ENCODE measurements at regions not wholly inside any gene's neighbourhood (a gene's known extent, or its start where the extent isn't known, plus 50 kb on each side); places are given as distances from the start of the nearest gene placed in this dataset.
A peak's percentile ranks its signal among the peaks of the same experiment; 100 is the strongest.

- no peak overlapping the region for H3K27ac ChIP-seq
- H3K4me1 ChIP-seq = no peaks in the 10 kb centered on the region
- DNase-seq = no peak
- no peak overlapping the region for H3K4me3 ChIP-seq
- no peak for ATAC-seq
- TF ChIP-seq CTCF (IDR thresholded peaks at IDR 0.05) = no peak
- H3K9me3 ChIP-seq = no peaks in the 10 kb centered on the region
- no peaks in the 10 kb centered on the region for H3K27me3 ChIP-seq (ENCODE audit: insufficient read depth in 3 of 3, low read length in 2 of 3)
- no peaks in the 10 kb centered on the region for H3K36me3 ChIP-seq (ENCODE audit: insufficient read depth in 1 of 2, low read depth in 1 of 2)
- 85 to 86% (median 86%) methylated on average over 6 of the region's 6 CpGs for WGBS, 3 donors
- intact Hi-C loops (cut with DNase I) = no loop called here
These were observed 211.3 kb downstream of the GPD2 start for GRCh38 chr2:156647377-156648010.

- Histone ChIP-seq H3K4me3 (no peak overlapping the region), H3K27ac (no peak overlapping the region), H3K4me1 (no peaks in the 10 kb centered on the region), H3K36me3 (ENCODE audit: insufficient read depth in 1 of 2, low read depth in 1 of 2) (no peaks in the 10 kb centered on the region), H3K9me3 (no peaks in the 10 kb centered on the region), H3K27me3 (ENCODE audit: insufficient read depth in 3 of 3, low read length in 2 of 3) (no peaks in the 10 kb centered on the region)
- intact Hi-C loops (cut with DNase I) = no loop called here
- ATAC-seq (no peak), DNase-seq (no peak)
- TF ChIP-seq CTCF (IDR thresholded peaks at IDR 0.05) = no peak
These were observed 212.3 kb downstream of the GPD2 start for GRCh38 chr2:156648522-156648921.

GRCh38 chr2:156649596-156649995, 213.4 kb downstream of the GPD2 start:
- Histone ChIP-seq H3K4me1 (no peaks in the 10 kb centered on the region), H3K9me3 (no peaks in the 10 kb centered on the region), H3K4me3 (no peak overlapping the region), H3K27me3 (ENCODE audit: insufficient read depth in 3 of 3, low read length in 2 of 3) (no peaks in the 10 kb centered on the region), H3K27ac (no peak overlapping the region), H3K36me3 (ENCODE audit: insufficient read depth in 1 of 2, low read depth in 1 of 2) (no peaks in the 10 kb centered on the region)
- DNase-seq (peak in 1 of 2 donors; percentile 64), ATAC-seq (peak; percentile 82 to 97 (median 90))
- WGBS, 3 donors = 16 to 29% (median 28%) methylated on average over 1 of the region's 1 CpG
- TF ChIP-seq CTCF (IDR thresholded peaks at IDR 0.05) = no peak
- intact Hi-C loops (cut with DNase I) = no loop called here

GRCh38 chr2:156652691-156653090, 216.5 kb downstream of the GPD2 start:
- DNase-seq = no peak
- Histone ChIP-seq H3K27me3 (ENCODE audit: insufficient read depth in 3 of 3, low read length in 2 of 3) (no peaks in the 10 kb centered on the region), H3K27ac (no peak overlapping the region), H3K36me3 (ENCODE audit: insufficient read depth in 1 of 2, low read depth in 1 of 2) (no peaks in the 10 kb centered on the region), H3K4me1 (no peaks in the 10 kb centered on the region), H3K4me3 (no peak overlapping the region), H3K9me3 (no peaks in the 10 kb centered on the region)
- ATAC-seq = no peak
- TF ChIP-seq CTCF (IDR thresholded peaks at IDR 0.05) = no peak
- intact Hi-C loops (cut with DNase I) = no loop called here

- no peak overlapping the region for H3K4me3 ChIP-seq
- no peaks in the 10 kb centered on the region for H3K4me1 ChIP-seq
- no peak for TF ChIP-seq CTCF (IDR thresholded peaks at IDR 0.05)
- H3K27me3 ChIP-seq (ENCODE audit: insufficient read depth in 3 of 3, low read length in 2 of 3) = no peaks in the 10 kb centered on the region
- no peaks in the 10 kb centered on the region for H3K36me3 ChIP-seq (ENCODE audit: insufficient read depth in 1 of 2, low read depth in 1 of 2)
- intact Hi-C loops (cut with DNase I) = no loop called here
- no peaks in the 10 kb centered on the region for H3K9me3 ChIP-seq
- ATAC-seq (no peak), DNase-seq (no peak)
- no peak overlapping the region for H3K27ac ChIP-seq
These were observed 217.5 kb downstream of the GPD2 start for GRCh38 chr2:156653675-156654074.
